ENCODE measurements at regions not wholly inside any gene's neighbourhood (a gene's known extent, or its start where the extent isn't known, plus 50 kb on each side); places are given as distances from the start of the nearest gene placed in this dataset.

DNA sequence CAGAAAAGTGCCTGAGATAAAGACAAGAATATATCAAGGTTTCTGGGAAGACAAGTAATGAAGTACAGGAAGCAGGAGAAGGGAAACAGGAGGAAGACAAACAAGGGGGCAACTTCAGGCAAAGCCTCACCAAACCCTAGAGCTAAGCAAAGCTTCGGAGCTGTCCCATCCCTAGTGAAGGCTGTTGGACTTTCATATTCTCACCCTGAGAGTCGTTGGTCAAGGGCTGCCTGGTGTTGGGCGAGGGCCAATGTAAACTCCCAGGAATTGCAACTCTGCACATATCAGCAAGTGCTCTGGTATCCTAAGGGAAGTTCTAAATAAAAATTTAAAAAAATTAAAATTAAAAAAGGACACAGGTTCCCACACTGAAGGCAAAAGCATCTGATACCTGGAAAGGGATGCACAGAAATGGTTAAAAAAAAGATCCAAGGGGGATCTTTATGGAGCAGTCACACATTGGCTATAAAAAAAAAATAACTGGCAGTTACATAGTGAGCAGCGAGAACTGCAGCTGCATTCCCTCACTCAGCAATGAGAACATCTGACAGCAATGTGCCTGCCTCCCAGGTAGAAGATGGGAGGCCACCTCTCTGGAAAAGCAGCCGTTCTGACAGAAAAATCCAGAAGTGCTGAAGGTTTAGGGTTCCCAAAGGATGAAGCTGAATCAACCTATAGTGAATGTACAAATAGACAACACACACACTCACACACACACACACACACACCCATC lies 304.7 kb downstream of the WDR11 start:
- H3K27me3 Mint-ChIP-seq, result no peaks in the 10 kb centered on the region
- DNase-seq, result no peak
- ATAC-seq, result no peak
- peaks cover 16% of the 10 kb centered on the region for H3K9me3 Mint-ChIP-seq
- H3K4me1 Mint-ChIP-seq, result no peaks in the 10 kb centered on the region
- H3K27ac Mint-ChIP-seq, result no peak overlapping the region
- no peak overlapping the region for H3K4me3 Mint-ChIP-seq
- no peaks in the 10 kb centered on the region for H3K36me3 Mint-ChIP-seq (ENCODE audit: low read depth)

DNA sequence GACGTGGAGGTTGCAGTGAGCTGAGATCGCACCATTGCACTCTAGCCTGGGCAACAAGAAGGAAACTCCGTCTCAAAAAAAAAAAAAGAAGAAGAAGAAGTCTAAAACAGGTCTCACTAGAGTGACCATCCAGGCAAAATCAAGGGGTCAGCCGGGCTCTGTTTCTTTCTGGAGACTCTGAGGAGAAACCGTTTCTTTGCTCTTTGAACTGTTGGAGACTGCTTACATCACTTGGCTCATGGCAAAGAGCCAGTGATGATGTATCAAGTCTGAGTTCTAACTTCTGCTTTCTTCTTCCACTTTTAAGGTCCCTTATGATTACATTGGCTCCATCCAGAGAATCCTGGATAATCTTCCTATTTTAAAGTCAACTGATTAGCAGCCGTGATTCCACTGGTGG lies 306.8 kb downstream of the WDR11 start:
- Mint-ChIP-seq H3K4me1 (no peaks in the 10 kb centered on the region), H3K27ac (no peak overlapping the region), H3K27me3 (no peaks in the 10 kb centered on the region), H3K4me3 (no peak overlapping the region), H3K9me3 (peaks cover 11% of the 10 kb centered on the region), H3K36me3 (ENCODE audit: low read depth) (no peaks in the 10 kb centered on the region)
- ATAC-seq (no peak), DNase-seq (no peak)

DNA sequence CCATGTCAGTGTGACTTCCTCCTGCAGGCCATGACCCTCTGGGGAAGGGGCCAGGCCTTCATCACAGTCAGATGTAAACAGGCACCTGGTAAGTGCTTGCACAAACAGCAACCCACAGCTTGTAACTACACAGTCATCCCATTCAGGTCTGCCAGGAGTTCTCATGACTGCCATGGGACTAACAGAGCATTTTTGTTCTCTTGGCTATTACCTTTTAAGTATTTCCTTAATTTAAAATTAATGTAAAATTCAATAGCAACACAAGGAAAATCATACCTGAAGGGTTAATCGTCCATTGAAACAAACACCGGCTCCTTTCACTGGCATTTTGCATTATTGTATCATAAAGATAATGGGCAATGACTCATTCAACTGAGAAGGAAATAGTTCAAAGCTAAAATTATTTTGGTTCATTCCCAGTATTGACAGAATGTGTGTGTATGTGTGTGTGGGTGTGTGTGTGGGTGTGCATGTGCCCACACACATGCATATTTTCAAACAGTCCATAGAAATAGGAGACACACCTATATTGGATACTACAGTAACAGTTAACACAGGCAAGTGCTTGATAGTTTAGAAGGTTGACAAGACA lies 307.9 kb downstream of the WDR11 start:
- no peaks in the 10 kb centered on the region for H3K36me3 Mint-ChIP-seq (ENCODE audit: low read depth)
- no peaks in the 10 kb centered on the region for H3K4me1 Mint-ChIP-seq
- ATAC-seq (no peak), DNase-seq (no peak)
- H3K4me3 Mint-ChIP-seq, result no peak overlapping the region
- H3K27me3 Mint-ChIP-seq, result no peaks in the 10 kb centered on the region
- peaks cover 11% of the 10 kb centered on the region for H3K9me3 Mint-ChIP-seq
- H3K27ac Mint-ChIP-seq, result no peak overlapping the region

DNA sequence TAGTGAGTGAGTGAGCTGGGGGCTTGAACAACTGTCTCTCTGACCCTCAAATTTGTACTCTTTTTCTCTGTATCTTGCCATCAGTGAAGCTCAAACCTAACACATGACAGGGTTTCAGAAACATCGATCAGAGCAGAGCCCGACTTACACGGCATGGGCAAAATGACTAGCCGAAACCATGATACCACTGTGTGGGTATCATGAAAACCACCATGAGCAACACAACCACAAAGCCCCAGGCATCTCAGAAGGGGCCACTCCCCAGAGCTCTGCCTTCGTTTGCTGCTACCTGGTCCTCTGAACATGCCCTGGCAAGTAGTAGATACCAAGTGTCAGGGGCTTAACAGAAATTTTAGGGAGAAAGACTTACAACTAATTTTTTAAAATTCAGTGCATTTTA lies 308.5 kb downstream of the WDR11 start:
- DNase-seq (no peak), ATAC-seq (peak; percentile 68)
- no peak overlapping the region for H3K27ac Mint-ChIP-seq
- no peaks in the 10 kb centered on the region for H3K4me1 Mint-ChIP-seq
- no peaks in the 10 kb centered on the region for H3K36me3 Mint-ChIP-seq (ENCODE audit: low read depth)
- H3K27me3 Mint-ChIP-seq, result no peaks in the 10 kb centered on the region
- H3K4me3 Mint-ChIP-seq, result no peak overlapping the region
- peaks cover 11% of the 10 kb centered on the region for H3K9me3 Mint-ChIP-seq

DNA sequence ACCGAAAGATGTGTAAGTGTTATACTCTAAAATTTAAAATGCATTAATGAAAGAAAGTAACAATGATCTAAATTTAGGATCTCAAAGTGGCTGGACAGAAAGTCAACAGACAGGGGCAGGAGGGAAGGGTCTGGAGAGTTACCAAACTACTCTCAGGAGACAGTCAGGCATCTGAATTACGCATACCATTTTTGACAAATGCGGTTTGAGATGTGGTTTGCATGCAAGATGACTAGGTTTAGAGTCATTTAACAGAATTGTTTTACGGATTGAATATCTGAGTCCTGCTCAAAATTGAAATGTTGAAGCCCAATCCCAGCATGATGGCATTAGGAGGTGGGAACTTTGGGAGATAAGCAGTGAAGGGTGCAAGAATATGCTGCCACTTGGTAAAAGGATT lies 314.1 kb downstream of the WDR11 start:
- H3K4me1 Mint-ChIP-seq, result no peaks in the 10 kb centered on the region
- ATAC-seq (no peak), DNase-seq (no peak)
- no peak overlapping the region for H3K27ac Mint-ChIP-seq
- no peaks in the 10 kb centered on the region for H3K27me3 Mint-ChIP-seq
- no peak overlapping the region for H3K4me3 Mint-ChIP-seq
- no peaks in the 10 kb centered on the region for H3K36me3 Mint-ChIP-seq (ENCODE audit: low read depth)
- H3K9me3 Mint-ChIP-seq, result no peaks in the 10 kb centered on the region

DNA sequence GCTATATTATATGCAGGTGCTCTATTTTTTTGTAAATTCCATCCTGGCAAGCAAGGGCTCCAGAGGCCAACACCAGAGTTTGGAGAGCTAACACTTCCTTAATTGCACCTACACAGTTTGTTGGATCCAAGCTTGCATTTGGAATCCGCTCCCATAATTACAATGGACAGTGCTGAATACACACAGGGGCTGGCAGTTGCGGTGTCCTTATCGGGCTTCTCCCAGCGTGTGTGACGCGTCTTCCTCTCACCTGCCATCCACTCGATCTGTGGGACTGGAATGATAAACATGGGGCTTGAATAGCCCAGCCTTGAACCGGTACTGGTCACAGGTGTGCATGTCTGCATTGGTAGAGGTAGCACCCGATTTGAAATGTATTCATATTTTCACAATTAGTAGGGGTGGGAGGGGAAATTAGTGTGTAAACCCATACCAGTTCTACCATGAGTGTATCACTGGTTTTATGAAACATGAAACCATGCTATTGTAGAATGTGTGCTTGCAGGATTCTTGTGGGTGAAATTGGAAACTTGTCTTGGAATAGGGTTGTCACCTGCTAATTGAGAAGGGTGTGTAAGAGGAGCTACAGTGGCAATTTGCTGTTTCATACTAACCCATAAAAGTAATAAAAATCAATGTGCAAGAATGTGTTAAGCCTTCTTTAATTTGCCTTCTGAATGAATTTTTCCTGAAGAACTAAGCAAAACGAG lies 316.5 kb downstream of the WDR11 start:
- H3K4me1 Mint-ChIP-seq, result no peaks in the 10 kb centered on the region
- no peaks in the 10 kb centered on the region for H3K36me3 Mint-ChIP-seq (ENCODE audit: low read depth)
- ATAC-seq (no peak), DNase-seq (no peak)
- H3K4me3 Mint-ChIP-seq, result no peak overlapping the region
- H3K9me3 Mint-ChIP-seq, result no peaks in the 10 kb centered on the region
- H3K27me3 Mint-ChIP-seq, result no peaks in the 10 kb centered on the region
- no peak overlapping the region for H3K27ac Mint-ChIP-seq

DNA sequence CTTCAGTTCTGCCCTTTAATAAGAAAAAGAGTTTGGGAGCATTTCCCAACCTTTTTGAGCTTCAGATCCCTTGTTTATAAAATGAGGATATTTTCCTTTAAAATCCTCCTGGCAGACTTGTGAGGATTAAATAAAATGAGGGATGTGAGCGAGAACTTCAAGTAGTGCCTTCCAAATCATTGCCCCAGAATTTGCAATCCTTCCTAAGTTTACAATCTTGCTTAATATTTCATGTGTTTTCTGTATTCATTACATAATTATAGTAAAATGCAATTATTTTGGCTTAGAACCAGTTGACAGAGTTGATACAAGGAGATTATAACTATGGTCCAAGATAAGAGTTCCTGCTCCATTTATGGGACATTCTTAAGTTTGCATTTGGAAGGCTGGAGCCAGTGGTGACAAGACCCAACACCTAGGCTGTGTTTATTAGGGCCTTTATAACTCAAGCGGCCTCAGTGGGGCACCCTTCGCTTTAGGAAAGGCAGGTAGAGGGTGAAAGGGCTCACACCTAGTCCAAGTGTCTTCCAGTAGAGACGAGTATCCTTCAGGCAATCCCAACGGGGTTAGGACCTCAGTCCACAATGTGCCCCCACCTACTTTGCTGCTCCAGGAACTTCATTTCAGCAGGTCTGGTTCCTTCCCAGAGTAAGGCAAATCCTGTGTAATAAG lies 317.5 kb downstream of the WDR11 start:
- H3K9me3 Mint-ChIP-seq, result no peaks in the 10 kb centered on the region
- no peaks in the 10 kb centered on the region for H3K36me3 Mint-ChIP-seq (ENCODE audit: low read depth)
- no peaks in the 10 kb centered on the region for H3K4me1 Mint-ChIP-seq
- DNase-seq, result no peak
- no peaks in the 10 kb centered on the region for H3K27me3 Mint-ChIP-seq
- no peak overlapping the region for H3K27ac Mint-ChIP-seq
- H3K4me3 Mint-ChIP-seq, result no peak overlapping the region
- ATAC-seq, result no peak

DNA sequence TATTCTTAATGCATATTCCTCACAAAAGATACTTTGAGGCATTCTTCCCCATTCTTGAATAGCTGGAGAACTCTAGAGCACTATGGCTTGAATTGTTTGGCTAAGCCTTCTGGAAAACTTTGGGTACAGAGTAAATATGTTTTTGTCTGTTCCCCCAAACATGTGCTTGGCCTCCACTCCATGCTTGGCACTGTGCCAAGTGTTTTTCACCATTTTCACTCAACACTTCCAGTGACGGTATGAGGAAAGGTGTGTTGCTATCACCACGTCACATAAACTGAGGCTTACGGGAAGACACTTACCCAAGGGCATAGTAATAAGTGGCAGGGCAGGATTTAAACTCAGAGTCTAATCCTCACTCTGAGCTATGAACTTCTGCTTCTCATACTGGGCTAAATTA lies 318.2 kb downstream of the WDR11 start:
- no peak for ATAC-seq
- H3K27ac Mint-ChIP-seq, result no peak overlapping the region
- H3K27me3 Mint-ChIP-seq, result peaks cover under 1% of the 10 kb centered on the region
- H3K36me3 Mint-ChIP-seq (ENCODE audit: low read depth), result no peaks in the 10 kb centered on the region
- H3K4me1 Mint-ChIP-seq, result no peaks in the 10 kb centered on the region
- no peaks in the 10 kb centered on the region for H3K9me3 Mint-ChIP-seq
- no peak for DNase-seq
- no peak overlapping the region for H3K4me3 Mint-ChIP-seq

DNA sequence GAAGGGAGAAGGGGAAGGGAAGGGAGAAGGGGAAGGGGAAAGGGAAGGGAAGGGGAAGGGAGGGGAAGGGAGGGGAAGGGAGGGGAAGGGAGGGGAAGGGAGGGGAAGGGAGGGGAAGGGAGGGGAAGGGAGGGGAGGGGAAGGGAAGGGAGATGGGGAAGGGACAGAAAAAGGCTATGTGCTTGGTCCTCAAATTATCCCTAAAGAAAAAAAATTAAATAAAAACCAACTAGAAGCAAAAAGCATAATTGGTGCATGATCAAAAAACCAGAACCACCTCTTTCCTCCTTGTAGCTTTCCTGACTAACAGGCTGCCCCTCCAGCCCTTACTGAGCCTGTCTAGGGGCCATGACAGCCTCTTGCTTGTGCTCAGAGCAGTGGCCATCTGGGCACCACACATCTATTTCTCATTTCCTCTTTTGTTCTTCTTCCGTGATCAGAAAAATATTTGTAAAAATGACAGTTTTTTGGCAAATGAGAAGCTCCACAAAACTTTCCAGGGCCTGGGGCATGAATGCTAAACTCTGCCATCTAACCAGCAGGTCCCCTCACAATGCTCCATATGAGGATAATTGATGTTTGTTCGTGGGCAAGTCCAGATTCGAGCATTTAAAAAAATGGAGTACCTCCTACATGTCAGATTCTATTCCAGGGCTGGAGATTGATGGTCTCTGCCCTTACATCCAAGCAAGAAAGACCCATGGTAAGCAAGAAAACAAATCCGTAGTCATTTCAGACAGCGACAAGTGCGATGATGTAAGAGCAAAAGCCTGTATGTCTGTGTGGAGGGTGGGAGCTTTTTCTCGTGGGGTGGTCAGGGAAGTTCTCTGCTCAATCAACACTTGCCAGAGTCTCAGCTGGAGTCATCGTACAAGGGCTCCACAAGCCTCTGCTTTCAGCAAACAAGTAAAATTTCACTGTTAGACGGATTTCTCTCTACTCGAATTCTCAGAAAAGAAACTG lies 320.9 kb downstream of the WDR11 start:
- Mint-ChIP-seq H3K27me3 (peaks cover 2% of the 10 kb centered on the region), H3K36me3 (ENCODE audit: low read depth) (no peaks in the 10 kb centered on the region), H3K9me3 (no peaks in the 10 kb centered on the region), H3K27ac (no peak overlapping the region), H3K4me3 (no peak overlapping the region), H3K4me1 (no peaks in the 10 kb centered on the region)
- ATAC-seq (no peak), DNase-seq (no peak)

DNA sequence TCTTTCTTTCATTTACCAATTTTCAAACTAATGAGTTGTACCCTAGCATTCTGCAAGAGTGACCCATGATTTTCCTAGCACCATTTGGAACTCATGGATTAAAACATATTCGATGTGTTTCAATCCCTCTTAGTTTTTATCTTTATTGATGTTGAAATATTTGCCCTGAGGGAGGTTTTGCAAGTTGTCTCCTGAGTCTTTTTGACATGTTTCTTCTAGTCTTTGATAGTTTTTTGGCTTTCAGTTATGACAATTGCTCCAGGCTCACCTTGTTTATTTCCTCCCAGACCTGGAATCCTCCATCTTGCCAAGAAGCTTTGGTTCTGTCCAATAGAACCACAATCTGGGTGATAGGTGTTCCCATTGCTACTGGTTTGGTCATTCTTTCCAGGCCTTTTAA lies 327.8 kb downstream of the WDR11 start:
- H3K9me3 Mint-ChIP-seq, result no peaks in the 10 kb centered on the region
- H3K36me3 Mint-ChIP-seq (ENCODE audit: low read depth), result no peaks in the 10 kb centered on the region
- H3K27me3 Mint-ChIP-seq, result peaks cover 2% of the 10 kb centered on the region
- H3K4me3 Mint-ChIP-seq, result no peak overlapping the region
- DNase-seq (no peak), ATAC-seq (no peak)
- H3K27ac Mint-ChIP-seq, result no peak overlapping the region
- no peaks in the 10 kb centered on the region for H3K4me1 Mint-ChIP-seq

DNA sequence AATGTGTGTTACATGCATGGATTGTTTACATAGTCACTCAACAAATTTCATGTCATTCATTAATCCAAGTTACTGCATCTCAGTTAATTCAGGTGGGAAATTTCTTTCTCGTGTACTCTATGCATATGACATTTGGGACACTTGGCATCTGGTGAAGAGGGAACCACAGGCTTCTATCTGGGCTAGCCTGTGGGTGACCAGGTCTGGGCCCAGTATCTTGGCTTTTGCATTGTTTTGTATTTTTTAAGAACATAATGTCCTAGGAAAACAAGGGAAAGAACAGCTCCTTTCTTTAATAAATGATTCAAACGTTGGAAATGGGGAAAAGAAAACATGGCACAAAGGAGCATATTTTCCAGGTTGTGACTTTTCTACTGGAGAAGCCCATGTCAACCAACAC lies 331.1 kb downstream of the WDR11 start:
- DNase-seq (no peak), ATAC-seq (no peak)
- no peaks in the 10 kb centered on the region for H3K9me3 Mint-ChIP-seq
- no peak overlapping the region for H3K4me3 Mint-ChIP-seq
- no peaks in the 10 kb centered on the region for H3K4me1 Mint-ChIP-seq
- no peak overlapping the region for H3K27ac Mint-ChIP-seq
- no peaks in the 10 kb centered on the region for H3K36me3 Mint-ChIP-seq (ENCODE audit: low read depth)
- H3K27me3 Mint-ChIP-seq, result no peaks in the 10 kb centered on the region

DNA sequence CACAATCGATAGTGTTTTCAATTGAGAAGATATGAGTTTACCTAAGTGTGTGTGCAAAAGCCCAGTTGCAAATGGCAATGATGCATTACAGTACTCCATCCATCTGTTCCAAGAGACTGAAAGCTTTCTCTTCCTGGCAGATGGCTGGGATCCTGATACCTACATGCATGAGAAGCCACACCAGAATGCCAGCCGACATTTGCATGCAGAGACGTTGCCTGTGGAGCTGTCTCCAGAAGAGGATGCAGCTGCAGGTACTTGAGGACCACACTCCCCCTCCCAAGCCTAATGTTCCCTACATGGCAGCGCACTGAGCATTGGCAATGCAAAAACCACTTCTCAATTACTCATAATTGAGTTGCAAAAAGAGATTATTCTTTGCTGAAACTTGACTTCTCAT lies 332.1 kb downstream of the WDR11 start:
- Mint-ChIP-seq H3K9me3 (no peaks in the 10 kb centered on the region), H3K4me3 (no peak overlapping the region), H3K36me3 (ENCODE audit: low read depth) (no peaks in the 10 kb centered on the region), H3K4me1 (no peaks in the 10 kb centered on the region), H3K27me3 (no peaks in the 10 kb centered on the region), H3K27ac (no peak overlapping the region)
- no peak for DNase-seq
- no peak for ATAC-seq

DNA sequence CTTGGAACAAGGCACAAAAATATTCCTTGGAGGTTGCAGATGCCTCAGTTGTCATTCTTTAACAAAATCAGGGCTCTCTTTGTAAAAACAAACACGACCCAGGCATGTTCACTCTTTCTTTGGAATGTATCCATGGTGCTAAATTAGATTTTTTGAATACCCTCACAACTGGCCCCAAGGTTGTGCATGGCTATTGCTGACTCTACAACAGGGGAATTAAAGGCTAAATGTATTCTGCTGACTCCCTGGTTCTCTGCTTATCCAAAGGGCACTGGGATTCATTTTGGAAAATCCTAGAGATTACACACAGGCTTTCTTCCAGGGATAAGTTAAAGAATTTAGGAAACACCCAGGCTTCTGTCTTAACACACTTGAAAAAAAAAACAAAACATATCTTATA lies 332.5 kb downstream of the WDR11 start:
- Mint-ChIP-seq H3K36me3 (ENCODE audit: low read depth) (no peaks in the 10 kb centered on the region), H3K4me3 (no peak overlapping the region), H3K4me1 (no peaks in the 10 kb centered on the region), H3K9me3 (no peaks in the 10 kb centered on the region), H3K27me3 (no peaks in the 10 kb centered on the region), H3K27ac (no peak overlapping the region)
- ATAC-seq (no peak), DNase-seq (no peak)

DNA sequence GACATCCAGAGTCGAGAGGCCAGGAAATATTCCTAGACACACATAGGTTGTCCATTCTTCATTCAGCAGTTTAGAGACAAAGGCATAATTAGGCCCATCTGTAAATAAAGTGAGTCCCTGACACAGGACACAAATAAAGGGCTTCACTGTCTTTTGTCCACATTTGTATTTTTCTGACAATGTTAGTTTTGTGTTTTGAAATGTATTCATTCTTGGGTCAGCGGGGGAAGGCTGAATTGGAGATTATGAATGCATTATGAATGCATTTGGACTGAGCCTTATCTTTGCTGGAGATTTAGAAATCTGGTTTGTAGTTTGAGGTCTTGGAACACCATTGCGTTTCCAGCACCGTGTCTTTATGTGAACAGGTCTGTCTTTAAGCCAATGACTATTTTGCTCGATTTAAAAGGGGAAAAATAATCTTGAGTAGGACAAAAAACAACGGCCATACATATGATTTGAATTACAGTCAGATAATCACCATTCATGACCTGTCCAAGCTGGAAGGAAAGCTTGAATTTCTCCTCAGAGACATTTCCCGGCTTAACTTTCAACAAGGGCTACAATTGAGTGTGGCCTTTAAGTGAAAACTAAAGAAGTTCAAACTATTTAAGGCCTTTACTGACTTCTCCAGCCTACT lies 334.8 kb downstream of the WDR11 start:
- ATAC-seq (no peak), DNase-seq (no peak)
- Mint-ChIP-seq H3K27me3 (no peaks in the 10 kb centered on the region), H3K4me1 (no peaks in the 10 kb centered on the region), H3K9me3 (no peaks in the 10 kb centered on the region), H3K4me3 (no peak overlapping the region), H3K27ac (no peak overlapping the region), H3K36me3 (ENCODE audit: low read depth) (no peaks in the 10 kb centered on the region)
